ENCODE measurements at regions not wholly inside any gene's neighbourhood (a gene's known extent, or its start where the extent isn't known, plus 50 kb on each side); places are given as distances from the start of the nearest gene placed in this dataset.

GRCh38 chr6:77034161-77034560 is 429.1 kb downstream of the HTR1B start:
- H3K4me1 ChIP-seq (ENCODE audit: insufficient read depth, low read length, poor library complexity, severe bottlenecking), result no peaks in the 10 kb centered on the region
- H3K4me2 ChIP-seq (ENCODE audit: low read depth, low read length, poor library complexity, severe bottlenecking), result no peak overlapping the region
- no peak for TF ChIP-seq EZH2phosphoT487 (IDR thresholded peaks at IDR 0.05; ENCODE audit: borderline replicate concordance)
- TF ChIP-seq CTCF (conservative IDR thresholded peaks at IDR 0.05; ENCODE audit: low read length), result no peak
- no peaks in the 10 kb centered on the region for H3K79me2 ChIP-seq (ENCODE audit: insufficient read depth, low read length)
- H3K36me3 ChIP-seq (ENCODE audit: insufficient read depth, low read length), result no peaks in the 10 kb centered on the region
- H3F3A ChIP-seq (ENCODE audit: low read depth), result no peaks in the 10 kb centered on the region
- no peak overlapping the region for H2AFZ ChIP-seq (ENCODE audit: low read length)
- H3K9ac ChIP-seq (ENCODE audit: low read depth, low read length, poor library complexity, severe bottlenecking), result no peak overlapping the region
- no peaks in the 10 kb centered on the region for H3K9me3 ChIP-seq (ENCODE audit: insufficient read depth, low read depth, low read length)
- H4K20me1 ChIP-seq (ENCODE audit: insufficient read depth, low read length, poor library complexity, severe bottlenecking), result no peaks in the 10 kb centered on the region
- H3K4me3 ChIP-seq (ENCODE audit: low read length, poor library complexity, severe bottlenecking), result no peak overlapping the region
- no peaks in the 10 kb centered on the region for H3K27me3 ChIP-seq (ENCODE audit: insufficient read depth, low read length, poor library complexity, severe bottlenecking)
- no peaks in the 10 kb centered on the region for H3K9me2 ChIP-seq (replicated peaks; ENCODE audit: low read depth, low read length)

- no peak overlapping the region for H3K4me3 ChIP-seq (ENCODE audit: low read length, poor library complexity, severe bottlenecking)
- H3K4me1 ChIP-seq (ENCODE audit: insufficient read depth, low read length, poor library complexity, severe bottlenecking), result no peaks in the 10 kb centered on the region
- H3K27me3 ChIP-seq (ENCODE audit: insufficient read depth, low read length, poor library complexity, severe bottlenecking), result no peaks in the 10 kb centered on the region
- TF ChIP-seq EZH2phosphoT487 (IDR thresholded peaks at IDR 0.05; ENCODE audit: borderline replicate concordance), result no peak
- no peak for TF ChIP-seq CTCF (conservative IDR thresholded peaks at IDR 0.05; ENCODE audit: low read length)
- no peaks in the 10 kb centered on the region for H4K20me1 ChIP-seq (ENCODE audit: insufficient read depth, low read length, poor library complexity, severe bottlenecking)
- no peaks in the 10 kb centered on the region for H3K36me3 ChIP-seq (ENCODE audit: insufficient read depth, low read length)
- no peak overlapping the region for H3K4me2 ChIP-seq (ENCODE audit: low read depth, low read length, poor library complexity, severe bottlenecking)
- no peak overlapping the region for H3K9ac ChIP-seq (ENCODE audit: low read depth, low read length, poor library complexity, severe bottlenecking)
- no peak overlapping the region for H2AFZ ChIP-seq (ENCODE audit: low read length)
- no peaks in the 10 kb centered on the region for H3K9me2 ChIP-seq (replicated peaks; ENCODE audit: low read depth, low read length)
- H3K79me2 ChIP-seq (ENCODE audit: insufficient read depth, low read length), result no peaks in the 10 kb centered on the region
- H3K9me3 ChIP-seq (ENCODE audit: insufficient read depth, low read depth, low read length), result no peaks in the 10 kb centered on the region
- no peaks in the 10 kb centered on the region for H3F3A ChIP-seq (ENCODE audit: low read depth)
These were observed 432.2 kb downstream of the HTR1B start for GRCh38 chr6:77030929-77031674.

GRCh38 chr6:77026341-77026740 is 436.9 kb downstream of the HTR1B start:
- H3K4me1 ChIP-seq (ENCODE audit: insufficient read depth, low read length, poor library complexity, severe bottlenecking), result no peaks in the 10 kb centered on the region
- H3F3A ChIP-seq (ENCODE audit: low read depth), result no peaks in the 10 kb centered on the region
- H4K20me1 ChIP-seq (ENCODE audit: insufficient read depth, low read length, poor library complexity, severe bottlenecking), result no peaks in the 10 kb centered on the region
- no peaks in the 10 kb centered on the region for H3K27me3 ChIP-seq (ENCODE audit: insufficient read depth, low read length, poor library complexity, severe bottlenecking)
- H3K79me2 ChIP-seq (ENCODE audit: insufficient read depth, low read length), result no peaks in the 10 kb centered on the region
- H3K9me2 ChIP-seq (replicated peaks; ENCODE audit: low read depth, low read length), result no peaks in the 10 kb centered on the region
- no peaks in the 10 kb centered on the region for H3K9me3 ChIP-seq (ENCODE audit: insufficient read depth, low read depth, low read length)
- no peak overlapping the region for H3K4me3 ChIP-seq (ENCODE audit: low read length, poor library complexity, severe bottlenecking)
- H3K4me2 ChIP-seq (ENCODE audit: low read depth, low read length, poor library complexity, severe bottlenecking), result no peak overlapping the region
- no peak overlapping the region for H2AFZ ChIP-seq (ENCODE audit: low read length)
- TF ChIP-seq CTCF (conservative IDR thresholded peaks at IDR 0.05; ENCODE audit: low read length) (no peak), EZH2phosphoT487 (IDR thresholded peaks at IDR 0.05; ENCODE audit: borderline replicate concordance) (no peak)
- no peak overlapping the region for H3K9ac ChIP-seq (ENCODE audit: low read depth, low read length, poor library complexity, severe bottlenecking)
- H3K36me3 ChIP-seq (ENCODE audit: insufficient read depth, low read length), result no peaks in the 10 kb centered on the region
